DOHH2 (cell line): ENCODE measurements at regions not wholly inside any gene's neighbourhood (a gene's known extent, or its start where the extent isn't known, plus 50 kb on each side); places are given as distances from the start of the nearest gene placed in this dataset.

Experiments
- H3F3A ChIP-seq: fragments of 200-600 bp; sonication (generic), shearing (Covaris generic); 2 replicates; pipeline ENCODE4 v1.6.0; 2016; ENCODE audit warnings: antibody characterized with exemption, mild to moderate bottlenecking; ENCODE audit not compliant: control insufficient read depth, insufficient read depth
- H3K27ac ChIP-seq: fragments of 200-600 bp; sonication (generic); 2 replicates; pipeline ENCODE4 v1.5.1; 2014; ENCODE audit warnings: low read depth, mild to moderate bottlenecking, low read length, moderate library complexity
- H3K27me3 ChIP-seq: fragments of 200-600 bp; sonication (generic); 2 replicates; pipeline ENCODE4 v1.6.1; 2014; ENCODE audit warnings: mild to moderate bottlenecking, low read length, mixed read lengths; ENCODE audit not compliant: control insufficient read depth
- H3K36me3 ChIP-seq: fragments of 200-600 bp; sonication (generic); 2 replicates; pipeline ENCODE4 v1.6.1; 2014; ENCODE audit warnings: mild to moderate bottlenecking, low read length, moderate library complexity, mixed read lengths; ENCODE audit not compliant: control insufficient read depth
- H3K4me1 ChIP-seq: fragments of 200-600 bp; sonication (generic); 2 replicates; pipeline ENCODE4 v1.6.1; 2014; ENCODE audit warnings: mild to moderate bottlenecking, low read length, mixed read lengths; ENCODE audit not compliant: control insufficient read depth
- H3K4me2 ChIP-seq: fragments of 200-600 bp; sonication (generic); 2 replicates; pipeline ENCODE4 v1.6.0; 2014; ENCODE audit warnings: mild to moderate bottlenecking, low read length, moderate library complexity
- H3K4me3 ChIP-seq: fragments of 200-600 bp; sonication (generic); 2 replicates; pipeline ENCODE4 v1.5.1; 2014; ENCODE audit warnings: mild to moderate bottlenecking, low read length, mixed read lengths
- H3K79me2 ChIP-seq: fragments of 200-600 bp; sonication (generic); 2 replicates; pipeline ENCODE4 v1.6.1; 2014; ENCODE audit warnings: mild to moderate bottlenecking, low read length, mixed read lengths; ENCODE audit not compliant: control insufficient read depth
- H3K9me2 ChIP-seq: fragments of 200-600 bp; sonication (generic); replicated peaks from 2 replicates; pipeline ENCODE4 v1.6.1; 2014; ENCODE audit warnings: mild to moderate bottlenecking, low read length, mixed read lengths; ENCODE audit not compliant: control insufficient read depth
- H3K9me3 ChIP-seq: fragments of 200-600 bp; sonication (generic); 2 replicates; pipeline ENCODE4 v1.6.1; 2014; ENCODE audit warnings: antibody characterized with exemption, low read length, mixed read lengths; ENCODE audit not compliant: control insufficient read depth, insufficient read depth
- H4K20me1 ChIP-seq: fragments of 200-600 bp; sonication (generic); 2 replicates; pipeline ENCODE4 v1.6.0; 2014; ENCODE audit warnings: low read depth, mild to moderate bottlenecking, antibody characterized with exemption, low read length, moderate library complexity; ENCODE audit not compliant: control insufficient read depth, insufficient read depth
- EZH2phosphoT487 ChIP-seq: fragments of 200-600 bp; sonication (generic); IDR thresholded peaks from 2 replicates; pipeline ENCODE4 v1.6.1; 2017; ENCODE audit warnings: borderline replicate concordance, mild to moderate bottlenecking, antibody characterized with exemption, low read length, moderate library complexity, mixed read lengths
- TF ChIP-seq, protein P1 (sequence below): fragments of 200-600 bp; sonication (generic); IDR thresholded peaks from one replicate; pipeline ENCODE4 v1.5.1; 2014; ENCODE audit warnings: antibody characterized with exemption, mild to moderate bottlenecking, low read depth, low read length; ENCODE audit not compliant: poor library complexity, severe bottlenecking

DNA sequence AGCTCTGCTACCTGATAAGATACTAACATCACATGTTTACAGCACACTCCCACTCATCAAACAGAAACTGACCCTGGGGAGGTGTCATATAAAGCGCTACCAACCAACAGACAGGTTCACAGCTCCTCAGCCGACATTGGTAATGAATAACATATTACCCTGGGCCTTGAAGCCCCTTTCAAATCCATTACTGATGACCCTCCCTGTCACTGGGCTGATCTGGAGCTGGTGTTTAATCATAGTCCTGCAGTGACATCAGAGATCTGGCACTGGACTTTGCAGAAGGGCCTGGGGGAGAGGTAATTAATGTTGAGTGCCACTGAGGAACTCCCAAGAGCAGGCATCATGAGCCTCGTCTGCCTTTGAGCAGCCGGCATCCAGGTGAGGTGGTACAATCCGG lies 306.5 kb upstream of the NFE2L3 start:
- H3K4me2 ChIP-seq, result no peak overlapping the region
- H3K27me3 ChIP-seq, result peaks cover 20% of the 10 kb centered on the region; the same call in 1 of the 2 replicates
- H3K4me3 ChIP-seq, result no peak overlapping the region
- H3K9me2 ChIP-seq, result no peaks in the 10 kb centered on the region
- H3K9me3 ChIP-seq, result no peaks in the 10 kb centered on the region
- no peaks in the 10 kb centered on the region for H3K4me1 ChIP-seq
- no peaks in the 10 kb centered on the region for H3F3A ChIP-seq
- H3K27ac ChIP-seq, result no peak overlapping the region
- H4K20me1 ChIP-seq, result no peaks in the 10 kb centered on the region
- H3K79me2 ChIP-seq, result no peaks in the 10 kb centered on the region
- TF ChIP-seq, protein P1, sequence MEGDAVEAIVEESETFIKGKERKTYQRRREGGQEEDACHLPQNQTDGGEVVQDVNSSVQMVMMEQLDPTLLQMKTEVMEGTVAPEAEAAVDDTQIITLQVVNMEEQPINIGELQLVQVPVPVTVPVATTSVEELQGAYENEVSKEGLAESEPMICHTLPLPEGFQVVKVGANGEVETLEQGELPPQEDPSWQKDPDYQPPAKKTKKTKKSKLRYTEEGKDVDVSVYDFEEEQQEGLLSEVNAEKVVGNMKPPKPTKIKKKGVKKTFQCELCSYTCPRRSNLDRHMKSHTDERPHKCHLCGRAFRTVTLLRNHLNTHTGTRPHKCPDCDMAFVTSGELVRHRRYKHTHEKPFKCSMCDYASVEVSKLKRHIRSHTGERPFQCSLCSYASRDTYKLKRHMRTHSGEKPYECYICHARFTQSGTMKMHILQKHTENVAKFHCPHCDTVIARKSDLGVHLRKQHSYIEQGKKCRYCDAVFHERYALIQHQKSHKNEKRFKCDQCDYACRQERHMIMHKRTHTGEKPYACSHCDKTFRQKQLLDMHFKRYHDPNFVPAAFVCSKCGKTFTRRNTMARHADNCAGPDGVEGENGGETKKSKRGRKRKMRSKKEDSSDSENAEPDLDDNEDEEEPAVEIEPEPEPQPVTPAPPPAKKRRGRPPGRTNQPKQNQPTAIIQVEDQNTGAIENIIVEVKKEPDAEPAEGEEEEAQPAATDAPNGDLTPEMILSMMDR, result no peak
- no peak for TF ChIP-seq EZH2phosphoT487
- H3K36me3 ChIP-seq, result no peaks in the 10 kb centered on the region

DNA sequence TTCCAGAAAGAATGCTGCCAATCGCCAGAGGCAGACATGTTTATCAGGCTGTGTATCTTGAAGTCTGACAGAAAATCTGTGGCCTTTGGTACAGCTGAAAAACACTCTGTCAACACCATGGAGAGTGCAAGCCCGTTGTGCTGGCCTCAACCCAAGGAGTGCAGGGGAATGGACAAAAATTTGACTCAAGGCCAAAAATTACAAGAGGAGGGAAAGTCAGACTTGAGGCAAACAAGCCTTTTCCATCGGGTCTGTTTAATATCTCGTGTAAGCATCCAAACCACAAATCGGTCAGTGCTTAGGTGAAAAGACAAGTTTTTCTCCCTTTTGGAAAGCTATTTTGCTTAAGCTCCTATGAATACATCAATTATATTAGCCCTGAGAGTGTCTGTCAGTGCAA lies 305.3 kb upstream of the NFE2L3 start:
- H3K36me3 ChIP-seq, result no peaks in the 10 kb centered on the region
- H3K9me3 ChIP-seq, result no peaks in the 10 kb centered on the region
- peaks cover 1% of the 10 kb centered on the region for H3K4me1 ChIP-seq
- no peaks in the 10 kb centered on the region for H3K79me2 ChIP-seq
- no peak overlapping the region for H3K4me2 ChIP-seq
- H3F3A ChIP-seq, result no peaks in the 10 kb centered on the region
- no peak overlapping the region for H3K4me3 ChIP-seq
- H4K20me1 ChIP-seq, result no peaks in the 10 kb centered on the region
- no peak overlapping the region for H3K27ac ChIP-seq
- H3K27me3 ChIP-seq, result peaks cover 21% of the 10 kb centered on the region
- no peak for TF ChIP-seq EZH2phosphoT487
- TF ChIP-seq, protein P1, result no peak
- H3K9me2 ChIP-seq, result no peaks in the 10 kb centered on the region

GRCh38 chr7:25847336-25848070 lies 304.5 kb upstream of the NFE2L3 start:
- no peaks in the 10 kb centered on the region for H3K79me2 ChIP-seq
- no peak overlapping the region for H3K4me3 ChIP-seq
- no peaks in the 10 kb centered on the region for H3K9me3 ChIP-seq
- H3K27ac ChIP-seq, result no peak overlapping the region
- H4K20me1 ChIP-seq, result no peaks in the 10 kb centered on the region
- H3K4me2 ChIP-seq, result no peak overlapping the region
- no peaks in the 10 kb centered on the region for H3K9me2 ChIP-seq
- H3K36me3 ChIP-seq, result no peaks in the 10 kb centered on the region
- H3F3A ChIP-seq, result no peaks in the 10 kb centered on the region
- peaks cover 29% of the 10 kb centered on the region for H3K27me3 ChIP-seq
- TF ChIP-seq EZH2phosphoT487, result no peak
- TF ChIP-seq, protein P1, result no peak
- H3K4me1 ChIP-seq, result peaks cover 9% of the 10 kb centered on the region
